Breast epithelium (tissue), 4 donors: ENCODE measurements at regions not wholly inside any gene's neighbourhood (a gene's known extent, or its start where the extent isn't known, plus 50 kb on each side); places are given as distances from the start of the nearest gene placed in this dataset.

ENCODE experiments used
- DNase-seq, 2 donors: peaks; one replicate each; pipeline ENCODE4 v3.0.0-alpha.2; 2019; ENCODE audit warnings: low spot score in 2 of 2
- H3K27ac ChIP-seq, 2 donors: fragments of 200-600 bp; sonication (generic) in 1 of 2; one replicate each; pipeline ENCODE4 v1.5.1; 2016 to 2019; ENCODE audit warnings: mild to moderate bottlenecking in 1 of 2
- H3K27me3 ChIP-seq, 2 donors: fragments of 200-600 bp; sonication (generic) in 1 of 2; one replicate each; pipeline versions ENCODE4 v1.5.1 to v1.6.0; 2017 to 2019; ENCODE audit warnings: control low read depth in 1 of 2, mild to moderate bottlenecking in 1 of 2
- H3K36me3 ChIP-seq: fragments of 200-600 bp; one replicate; pipeline ENCODE4 v1.5.1; 2019
- H3K4me1 ChIP-seq, 2 donors: fragments of 200-600 bp; sonication (generic); one replicate each; pipeline ENCODE4 v1.5.1; 2016 to 2019; ENCODE audit warnings: control low read depth in 1 of 2
- H3K4me3 ChIP-seq, 3 donors: fragments of 200-600 bp; sonication (generic); 1 replicate in 2 of 3; 2 replicates in 1 of 3; pipeline ENCODE4 v1.5.1; 2016 to 2019; ENCODE audit warnings: mild to moderate bottlenecking in 3 of 3, moderate library complexity in 2 of 3
- H3K9me3 ChIP-seq, 2 donors: fragments of 200-600 bp; sonication (generic) in 1 of 2; one replicate each; pipeline ENCODE4 v1.5.1; 2016 to 2019; ENCODE audit warnings: control low read depth in 1 of 2
- POLR2A ChIP-seq: fragments of 450-650 bp; IDR thresholded peaks from one replicate; pipeline ENCODE4 v1.6.1; 2016; ENCODE audit warnings: antibody characterized with exemption, mild to moderate bottlenecking, moderate library complexity
- POLR2AphosphoS5 ChIP-seq, 3 donors: sonication (generic); formaldehyde crosslinking; IDR thresholded peaks; one replicate each; pipeline ENCODE4 v1.6.1; 2017; ENCODE audit warnings: antibody characterized with exemption in 3 of 3
- intact Hi-C: fragments of 100-400 bp; cut with DNase I; formaldehyde crosslinking; loops from one replicate; pipeline ENCODE4 v1.15.1; 2023; ENCODE audit warnings: low total_unique reads
- TF ChIP-seq, protein P1 (sequence below), 3 donors: fragments of 450-650 bp; IDR thresholded peaks; one replicate each; pipeline ENCODE4 v1.5.1; 2016 to 2017; ENCODE audit warnings: antibody characterized with exemption in 3 of 3, mild to moderate bottlenecking in 3 of 3, moderate library complexity in 3 of 3

DNA sequence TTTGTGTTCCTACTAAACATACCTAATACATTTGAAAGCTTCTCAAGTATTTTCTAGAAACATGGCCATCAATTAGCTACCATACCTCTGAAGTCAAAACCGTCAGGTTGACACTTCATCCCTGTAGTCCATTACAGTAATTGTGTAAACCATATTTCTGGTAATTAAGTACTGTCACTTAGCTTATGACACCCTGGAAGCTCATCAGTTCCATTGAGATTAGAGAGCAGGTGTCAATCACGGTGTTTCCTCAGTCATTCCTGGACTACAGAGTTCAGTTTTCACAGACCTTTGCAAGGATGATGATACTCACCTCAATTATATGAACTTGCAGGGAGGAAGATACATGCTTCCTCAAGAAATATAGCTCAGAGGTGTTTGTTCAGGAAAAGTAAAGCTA, 552.0 kb downstream of the SI start:
- Histone ChIP-seq H3K27me3 (no peaks in the 10 kb centered on the region), H3K36me3 (no peaks in the 10 kb centered on the region)
- no peak for DNase-seq

DNA sequence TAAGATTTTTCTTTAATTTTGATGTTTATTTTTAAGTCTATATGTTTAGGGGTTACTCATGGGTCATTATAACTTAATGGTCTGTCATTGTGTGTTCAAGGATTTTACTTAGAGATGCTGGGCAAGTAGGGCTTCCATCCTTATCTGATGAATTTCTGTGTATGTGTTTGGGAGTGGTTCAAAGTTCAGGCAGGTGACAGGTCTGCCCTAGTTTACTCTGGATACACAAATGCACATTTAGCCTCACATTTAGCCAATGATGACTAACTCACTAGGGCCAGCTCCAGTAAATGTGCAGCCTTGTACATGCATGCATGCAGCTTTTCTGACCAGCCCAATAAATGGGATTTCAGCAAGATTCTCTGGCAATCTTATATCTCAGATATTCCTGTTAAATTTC, 554.1 kb downstream of the SI start:
- H3K4me3 ChIP-seq: no peak overlapping the region
- peaks cover 17 to 20% of the 10 kb centered on the region in 2 donors for H3K9me3 ChIP-seq
- intact Hi-C loops: no loop called here
- no peak overlapping the region for H3K27ac ChIP-seq
- no peaks in the 10 kb centered on the region for H3K27me3 ChIP-seq
- H3K4me1 ChIP-seq: no peaks in the 10 kb centered on the region
- TF ChIP-seq POLR2AphosphoS5 (IDR thresholded peaks at IDR 0.05) (no peak), POLR2A (no peak)
- TF ChIP-seq, protein P1, sequence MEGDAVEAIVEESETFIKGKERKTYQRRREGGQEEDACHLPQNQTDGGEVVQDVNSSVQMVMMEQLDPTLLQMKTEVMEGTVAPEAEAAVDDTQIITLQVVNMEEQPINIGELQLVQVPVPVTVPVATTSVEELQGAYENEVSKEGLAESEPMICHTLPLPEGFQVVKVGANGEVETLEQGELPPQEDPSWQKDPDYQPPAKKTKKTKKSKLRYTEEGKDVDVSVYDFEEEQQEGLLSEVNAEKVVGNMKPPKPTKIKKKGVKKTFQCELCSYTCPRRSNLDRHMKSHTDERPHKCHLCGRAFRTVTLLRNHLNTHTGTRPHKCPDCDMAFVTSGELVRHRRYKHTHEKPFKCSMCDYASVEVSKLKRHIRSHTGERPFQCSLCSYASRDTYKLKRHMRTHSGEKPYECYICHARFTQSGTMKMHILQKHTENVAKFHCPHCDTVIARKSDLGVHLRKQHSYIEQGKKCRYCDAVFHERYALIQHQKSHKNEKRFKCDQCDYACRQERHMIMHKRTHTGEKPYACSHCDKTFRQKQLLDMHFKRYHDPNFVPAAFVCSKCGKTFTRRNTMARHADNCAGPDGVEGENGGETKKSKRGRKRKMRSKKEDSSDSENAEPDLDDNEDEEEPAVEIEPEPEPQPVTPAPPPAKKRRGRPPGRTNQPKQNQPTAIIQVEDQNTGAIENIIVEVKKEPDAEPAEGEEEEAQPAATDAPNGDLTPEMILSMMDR (IDR thresholded peaks at IDR 0.05): no peak
- no peaks in the 10 kb centered on the region for H3K36me3 ChIP-seq
- DNase-seq: no peak

More for the DNA sequence above, 552.0 kb downstream of the SI start:
- Histone ChIP-seq H3K4me3 (no peak overlapping the region), H3K4me1 (no peaks in the 10 kb centered on the region), H3K9me3 (peaks cover 12 to 15% of the 10 kb centered on the region in 2 donors), H3K27ac (no peak overlapping the region)
- intact Hi-C loops: no loop called here
- no peak for TF ChIP-seq POLR2AphosphoS5 (IDR thresholded peaks at IDR 0.05)
- TF ChIP-seq, protein P1 (IDR thresholded peaks at IDR 0.05): no peak
- no peak for TF ChIP-seq POLR2A

DNA sequence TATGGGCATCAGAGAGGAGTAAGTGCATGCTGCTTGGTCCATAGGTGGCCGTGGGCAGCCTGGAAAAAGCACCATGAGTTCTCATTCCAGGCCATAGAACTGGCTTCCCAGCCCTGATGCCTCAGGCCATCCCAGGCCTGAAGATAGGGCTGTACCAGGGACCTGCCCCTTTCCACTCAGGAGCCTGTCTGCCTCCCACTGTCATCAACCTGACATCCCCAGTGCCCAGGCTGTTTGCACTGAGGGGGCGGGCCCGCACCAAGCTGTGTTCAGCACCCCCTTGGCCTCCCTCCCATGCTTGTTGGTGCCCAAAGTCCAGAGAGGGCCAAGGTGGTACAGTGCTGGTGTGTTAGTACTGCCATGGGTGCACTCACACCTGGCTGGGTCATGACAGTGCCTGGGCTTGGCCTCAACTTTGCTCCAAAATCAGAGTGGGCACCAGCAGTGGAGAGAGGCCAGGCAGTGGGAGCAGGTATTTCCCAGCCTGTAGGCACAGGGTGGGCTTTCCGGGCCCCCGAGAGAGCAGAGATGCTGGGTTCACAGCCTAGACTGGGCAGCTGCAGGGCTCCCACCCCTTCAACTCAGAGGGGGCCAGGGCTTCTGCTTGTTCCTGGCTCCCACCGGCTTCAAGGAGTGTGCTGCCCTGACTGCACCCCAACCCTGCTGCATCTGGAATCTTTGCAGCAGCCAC, 556.1 kb downstream of the SI start:
- no peak overlapping the region for H3K4me3 ChIP-seq
- no peak for TF ChIP-seq POLR2AphosphoS5 (IDR thresholded peaks at IDR 0.05)
- TF ChIP-seq, protein P1 (IDR thresholded peaks at IDR 0.05): no peak
- no peak for TF ChIP-seq POLR2A
- no peaks in the 10 kb centered on the region for H3K27me3 ChIP-seq
- no peaks in the 10 kb centered on the region for H3K36me3 ChIP-seq
- DNase-seq: no peak
- no peaks in the 10 kb centered on the region for H3K4me1 ChIP-seq
- peaks cover 17 to 29% of the 10 kb centered on the region in 2 donors for H3K9me3 ChIP-seq
- intact Hi-C loops: no loop called here
- H3K27ac ChIP-seq: no peak overlapping the region

DNA sequence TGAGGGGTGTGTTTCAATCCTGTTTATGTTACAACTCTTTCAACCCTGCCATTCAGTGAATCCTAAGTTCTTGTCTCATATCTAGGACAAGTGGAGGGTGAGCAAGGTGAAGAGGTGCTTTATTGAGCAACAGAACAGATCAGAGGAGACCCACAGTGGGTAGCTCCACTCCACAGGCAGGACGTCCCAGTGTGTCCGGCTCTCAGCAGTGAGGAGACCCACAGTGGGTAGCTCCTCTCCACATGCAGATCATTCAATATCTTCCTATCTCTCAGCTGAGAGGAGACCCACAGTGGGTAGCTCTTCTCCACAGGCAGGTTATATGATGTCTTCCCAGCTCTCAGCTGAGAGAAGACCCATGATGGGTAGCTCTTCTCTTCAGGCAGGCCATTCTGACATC, 556.7 kb downstream of the SI start:
- Histone ChIP-seq H3K27me3 (no peaks in the 10 kb centered on the region), H3K4me1 (no peaks in the 10 kb centered on the region), H3K36me3 (no peaks in the 10 kb centered on the region), H3K27ac (no peak overlapping the region), H3K9me3 (peaks cover 17 to 29% of the 10 kb centered on the region in 2 donors), H3K4me3 (no peak overlapping the region)
- intact Hi-C loops: no loop called here
- no peak for DNase-seq
- TF ChIP-seq, protein P1 (IDR thresholded peaks at IDR 0.05): no peak
- TF ChIP-seq POLR2A (no peak), POLR2AphosphoS5 (IDR thresholded peaks at IDR 0.05) (no peak)

DNA sequence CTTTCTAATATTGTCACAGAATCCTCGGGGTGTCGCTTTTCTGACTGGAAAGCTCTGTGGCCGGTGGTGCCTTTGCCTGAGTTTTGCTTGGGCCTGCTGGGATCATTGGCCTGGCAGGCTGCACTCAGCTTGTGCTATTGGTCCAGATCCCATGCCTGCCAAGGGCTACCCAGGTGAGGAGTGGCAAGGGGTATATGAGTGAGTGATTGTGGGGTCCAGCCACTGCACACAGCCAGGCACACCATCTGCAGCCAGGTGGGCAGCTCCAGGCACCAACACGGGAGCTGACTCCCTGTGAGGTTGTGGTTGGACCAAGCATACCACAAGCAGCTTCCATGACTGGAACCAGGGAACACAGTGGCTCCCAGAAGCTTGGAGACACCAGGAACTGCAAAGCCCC, 557.2 kb downstream of the SI start:
- no peak for TF ChIP-seq POLR2A
- TF ChIP-seq, protein P1 (IDR thresholded peaks at IDR 0.05): no peak
- TF ChIP-seq POLR2AphosphoS5 (IDR thresholded peaks at IDR 0.05): no peak
- Histone ChIP-seq H3K9me3 (peaks cover 17 to 29% of the 10 kb centered on the region in 2 donors), H3K27ac (no peak overlapping the region), H3K4me1 (no peaks in the 10 kb centered on the region), H3K27me3 (no peaks in the 10 kb centered on the region), H3K4me3 (no peak overlapping the region), H3K36me3 (no peaks in the 10 kb centered on the region)
- DNase-seq: no peak
- intact Hi-C loops: no loop called here
